Ovary (tissue), 7 donors: ENCODE measurements at regions not wholly inside any gene's neighbourhood (a gene's known extent, or its start where the extent isn't known, plus 50 kb on each side); places are given as distances from the start of the nearest gene placed in this dataset.
A peak's percentile ranks its signal among the peaks of the same experiment; 100 is the strongest.

Experiments
- DNase-seq, 5 donors: peaks; one replicate each; pipeline ENCODE4 v3.0.0-alpha.2; 2019 to 2020
- H3K27ac ChIP-seq, 2 donors: fragments of 200-600 bp; one replicate each; pipeline versions ENCODE4 v1.5.1 to v1.8.0; 2019 to 2022
- H3K27me3 ChIP-seq: fragments of 200-600 bp; one replicate; pipeline ENCODE4 v1.8.0; 2022
- H3K36me3 ChIP-seq: fragments of 200-600 bp; sonication (generic); one replicate; pipeline ENCODE4 v1.5.1; 2019
- H3K4me1 ChIP-seq: one replicate; pipeline ENCODE4 v1.8.1; 2013; ENCODE audit warnings: mild to moderate bottlenecking, moderate library complexity; ENCODE audit not compliant: insufficient read depth
- H3K4me3 ChIP-seq: fragments of 200-600 bp; sonication (generic); one replicate; pipeline ENCODE4 v1.5.1; 2017
- H3K9me3 ChIP-seq, 2 donors: fragments of 200-600 bp in 1 of 2; sonication (generic) in 1 of 2; one replicate each; pipeline versions ENCODE4 v1.5.1 to v1.8.1; 2013 to 2019; ENCODE audit warnings: mild to moderate bottlenecking in 1 of 2, moderate library complexity in 1 of 2
- CTCF ChIP-seq, 3 donors: fragments of 450-650 bp in 2 of 3; fragments of 200-600 bp in 1 of 3; IDR thresholded peaks; one replicate each; pipeline versions ENCODE4 v1.5.1 to v1.8.0; 2016 to 2022; ENCODE audit warnings: antibody characterized with exemption in 3 of 3, mild to moderate bottlenecking in 1 of 3
- EP300 ChIP-seq: sonication (generic); formaldehyde crosslinking; IDR thresholded peaks from one replicate; pipeline ENCODE4 v1.6.1; 2017; ENCODE audit warnings: antibody characterized with exemption
- POLR2A ChIP-seq: fragments of 450-650 bp; IDR thresholded peaks from one replicate; pipeline ENCODE4 v1.6.1; 2017; ENCODE audit warnings: antibody characterized with exemption, mild to moderate bottlenecking, moderate library complexity
- WGBS, 3 donors: extraction: QIAGEN DNeasy Blood & Tissue Kit in 1 of 3; methylation state at CpG; one replicate each; pipeline versions ENCODE4 v1.1.5 to v1.1.7; 2013 to 2017; 5-methylcytosine and 5-hydroxymethylcytosine counted together
- intact Hi-C, 4 donors: fragments of 100-400 bp; cut with DNase I; formaldehyde crosslinking; loops; one replicate each; pipeline versions ENCODE4 v1.11.0 to v1.15.1; 2022 to 2023
- donor health status: DM: no; HTN: no; CAD: no; lungs with moderate emphysema.
- donor health status: DM: no; HTN: no; CAD: no.
- donor health status: Bipolar disorder and iron deficiency.
- donor health status: DM: no; HTN: no; CAD: no.
- donor health status: DM: yes; HTN: yes; CAD: no.

DNA sequence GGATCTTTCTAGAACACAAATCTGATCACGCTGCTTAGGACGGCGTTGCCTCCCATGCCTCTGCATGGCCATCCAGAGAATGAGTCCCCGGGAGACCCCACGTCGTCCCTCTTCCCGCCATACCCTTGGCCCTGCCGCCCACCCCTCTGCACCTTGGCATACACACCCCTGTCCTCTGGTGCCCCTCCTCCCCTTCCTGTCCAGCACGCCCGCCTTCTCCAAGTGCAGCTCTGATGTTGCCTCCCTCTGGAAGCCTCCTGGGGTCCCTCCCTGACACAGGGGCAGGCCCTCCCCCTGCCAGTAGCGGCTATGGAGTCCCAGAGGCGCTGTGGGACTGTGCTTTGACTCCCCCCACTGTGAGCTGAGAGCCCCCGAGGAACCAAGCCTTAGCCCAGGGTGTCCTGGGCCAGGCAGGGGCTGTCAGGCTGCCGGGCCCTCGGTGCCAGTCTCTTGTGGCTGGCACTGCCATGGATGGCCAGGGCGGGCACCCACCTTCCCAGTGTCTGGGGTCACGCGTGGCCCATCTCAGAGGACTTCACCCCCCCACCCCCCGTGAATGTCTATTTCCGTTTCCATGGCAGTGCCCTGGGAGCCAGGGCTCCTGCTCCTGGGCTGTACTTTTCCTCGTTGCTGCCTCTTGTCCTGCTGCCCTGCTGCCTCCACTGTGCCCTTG, 70.5 kb upstream of the RNU6ATAC start:
- Histone ChIP-seq H3K27ac (no peak overlapping the region), H3K36me3 (no peaks in the 10 kb centered on the region), H3K4me1 (peaks cover 23% of the 10 kb centered on the region), H3K9me3 (no peaks in the 10 kb centered on the region), H3K4me3 (no peak overlapping the region), H3K27me3 (no peaks in the 10 kb centered on the region)
- WGBS, 3 donors = 82 to 85% (median 84%) methylated on average over 21 of the region's 21 CpGs
- peak in 2 of 5 donors; percentile 19 to 27 for DNase-seq
- intact Hi-C loops = loop anchor here in 1 of 4 donors (10.0 kb wide), 1 partner anchor 60 kb away; no protein-coding TSS in a partner anchor
- no peak for TF ChIP-seq CTCF (IDR thresholded peaks at IDR 0.05)
- no peak for TF ChIP-seq EP300
- TF ChIP-seq POLR2A = no peak

- TF ChIP-seq POLR2A = no peak
- no peak for TF ChIP-seq EP300
- TF ChIP-seq CTCF (IDR thresholded peaks at IDR 0.05) = no peak
- peak in 1 of 5 donors; percentile 23 for DNase-seq
- WGBS, 3 donors = 47 to 59% (median 58%) methylated on average over 13 to 16 of the region's 16 CpGs
These were observed 71.0 kb upstream of the RNU6ATAC start for GRCh38 chr9:134235366-134235765.

GRCh38 chr9:134236001-134236421, 71.6 kb upstream of the RNU6ATAC start:
- H3K27me3 ChIP-seq = no peaks in the 10 kb centered on the region
- H3K27ac ChIP-seq = no peak overlapping the region
- intact Hi-C loops = loop anchor here in 1 of 4 donors (10.0 kb wide), 1 partner anchor 59 kb away; no protein-coding TSS in a partner anchor

More at GRCh38 chr9:134235366-134235765, 71.0 kb upstream of the RNU6ATAC start:
- Histone ChIP-seq H3K4me1 (peaks cover 21% of the 10 kb centered on the region), H3K9me3 (no peaks in the 10 kb centered on the region), H3K4me3 (no peak overlapping the region), H3K27ac (no peak overlapping the region), H3K27me3 (no peaks in the 10 kb centered on the region), H3K36me3 (no peaks in the 10 kb centered on the region)
- intact Hi-C loops = loop anchor here in 1 of 4 donors (10.0 kb wide), 1 partner anchor 59 kb away; no protein-coding TSS in a partner anchor

More at GRCh38 chr9:134236001-134236421, 71.6 kb upstream of the RNU6ATAC start:
- Histone ChIP-seq H3K4me1 (peaks cover 15% of the 10 kb centered on the region), H3K36me3 (no peaks in the 10 kb centered on the region), H3K4me3 (no peak overlapping the region), H3K9me3 (no peaks in the 10 kb centered on the region)
- peak in 2 of 5 donors; percentile 35 to 38 for DNase-seq
- WGBS, 3 donors = 17 to 29% (median 21%) methylated on average over 6 of the region's 6 CpGs
- TF ChIP-seq POLR2A = no peak
- no peak for TF ChIP-seq CTCF (IDR thresholded peaks at IDR 0.05)
- TF ChIP-seq EP300 = no peak
